Glomerular visceral epithelial cell (primary cell): ENCODE measurements at regions not wholly inside any gene's neighbourhood (a gene's known extent, or its start where the extent isn't known, plus 50 kb on each side); places are given as distances from the start of the nearest gene placed in this dataset.
"Not testable (repeated sequence)": the region's sequence is repeated elsewhere in the genome, so short reads cannot be mapped to it uniquely, and the experiment has no call there.

ENCODE experiments used
- DNase-seq: peaks from one replicate; pipeline ENCODE4 v3.0.0-alpha.2; 2016; ENCODE audit errors: extremely low spot score

- DNase-seq, result no peak
Observed at GRCh38 chr5:82426464-82427154, 148.5 kb upstream of the RPS23 start.

GRCh38 chr5:82425591-82425990 is 147.4 kb upstream of the RPS23 start:
- no peak for DNase-seq

DNA sequence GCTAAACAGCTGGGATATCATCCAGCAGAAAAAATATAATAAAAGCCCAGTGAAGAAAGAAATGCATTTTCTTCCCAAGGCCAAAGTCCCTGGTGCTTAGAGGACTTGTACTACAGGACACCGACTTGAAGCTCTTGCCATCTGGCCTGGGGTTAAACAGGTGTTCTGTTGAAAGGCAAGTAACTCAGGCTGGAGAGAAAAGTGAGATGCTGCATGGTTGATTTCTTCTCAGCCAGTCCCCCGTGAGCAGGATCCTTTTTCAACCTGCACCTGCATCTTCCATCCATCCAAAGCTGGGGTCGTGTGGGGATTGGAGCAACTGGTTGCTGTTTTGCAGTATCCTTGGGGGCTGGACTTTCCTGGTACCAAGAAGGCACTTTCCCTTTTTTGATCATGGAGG is 146.1 kb upstream of the RPS23 start:
- DNase-seq, result no peak

- no peak for DNase-seq
Observed at GRCh38 chr5:82422751-82423181, 144.6 kb upstream of the RPS23 start.

DNA sequence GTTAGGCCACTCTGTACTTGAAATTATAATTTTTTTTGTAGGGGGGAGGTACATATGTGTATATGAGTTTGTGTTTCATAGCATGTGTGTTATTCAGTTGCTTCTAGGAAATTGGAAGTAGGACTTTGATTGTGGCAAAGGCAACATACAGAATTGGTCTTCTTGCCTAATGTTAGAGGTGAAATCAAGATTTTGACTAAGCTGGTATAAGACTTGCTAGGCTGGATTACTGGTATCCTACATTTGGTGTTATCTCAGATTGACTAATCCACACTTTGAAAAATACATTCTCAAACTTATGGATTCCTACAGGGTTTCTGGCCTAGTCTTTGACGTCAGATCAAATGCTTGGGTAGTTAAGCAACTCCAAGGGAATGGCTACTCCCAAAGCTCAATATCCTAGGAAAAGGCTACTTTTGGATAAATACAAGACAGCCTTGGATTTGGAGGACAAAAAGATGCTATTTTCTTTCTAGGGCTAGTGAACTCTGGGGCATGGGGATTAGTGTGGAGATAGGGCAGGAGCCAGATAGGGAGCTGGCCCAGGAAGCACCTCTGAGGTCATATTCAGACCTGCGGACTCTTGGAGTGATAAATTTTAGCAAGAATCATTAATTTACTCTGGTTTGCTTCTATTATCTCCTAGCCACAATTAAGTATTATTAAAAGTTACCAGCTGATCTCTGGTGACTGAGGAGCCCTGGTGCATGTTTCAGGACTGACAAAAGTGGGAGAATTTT is 144.0 kb upstream of the RPS23 start:
- no peak for DNase-seq

DNA sequence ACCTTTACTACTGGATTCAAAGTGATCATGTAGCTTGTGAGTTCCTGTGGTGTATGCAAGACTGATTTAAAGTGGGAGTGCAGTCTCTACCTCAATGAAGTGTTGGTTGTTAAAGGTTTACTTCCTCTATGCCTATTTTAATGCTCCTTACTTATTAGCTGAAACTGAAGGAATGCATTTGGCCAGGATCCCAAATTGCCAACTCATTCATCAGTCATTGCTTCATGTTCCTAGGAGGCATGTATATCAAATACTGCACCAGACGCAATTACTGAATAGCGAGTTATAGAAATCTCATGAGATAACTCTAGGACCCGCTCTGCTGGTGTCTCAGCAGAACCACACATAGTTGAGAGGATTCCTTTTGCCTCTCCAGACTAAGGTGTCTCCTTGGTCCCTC is 143.0 kb upstream of the RPS23 start:
- DNase-seq, result peak; percentile 91

GRCh38 chr5:82420524-82420923 is 142.4 kb upstream of the RPS23 start:
- DNase-seq, result not testable (repeated sequence)

GRCh38 chr5:82419559-82420332 is 141.6 kb upstream of the RPS23 start:
- DNase-seq, result no peak

GRCh38 chr5:82418608-82418950 is 140.4 kb upstream of the RPS23 start:
- DNase-seq, result no peak

- DNase-seq, result no peak
Observed at GRCh38 chr5:82417776-82418607, 139.8 kb upstream of the RPS23 start.

GRCh38 chr5:82416512-82416911 is 138.4 kb upstream of the RPS23 start:
- DNase-seq, result no peak

GRCh38 chr5:82414041-82414388 is 135.9 kb upstream of the RPS23 start:
- no peak for DNase-seq

DNA sequence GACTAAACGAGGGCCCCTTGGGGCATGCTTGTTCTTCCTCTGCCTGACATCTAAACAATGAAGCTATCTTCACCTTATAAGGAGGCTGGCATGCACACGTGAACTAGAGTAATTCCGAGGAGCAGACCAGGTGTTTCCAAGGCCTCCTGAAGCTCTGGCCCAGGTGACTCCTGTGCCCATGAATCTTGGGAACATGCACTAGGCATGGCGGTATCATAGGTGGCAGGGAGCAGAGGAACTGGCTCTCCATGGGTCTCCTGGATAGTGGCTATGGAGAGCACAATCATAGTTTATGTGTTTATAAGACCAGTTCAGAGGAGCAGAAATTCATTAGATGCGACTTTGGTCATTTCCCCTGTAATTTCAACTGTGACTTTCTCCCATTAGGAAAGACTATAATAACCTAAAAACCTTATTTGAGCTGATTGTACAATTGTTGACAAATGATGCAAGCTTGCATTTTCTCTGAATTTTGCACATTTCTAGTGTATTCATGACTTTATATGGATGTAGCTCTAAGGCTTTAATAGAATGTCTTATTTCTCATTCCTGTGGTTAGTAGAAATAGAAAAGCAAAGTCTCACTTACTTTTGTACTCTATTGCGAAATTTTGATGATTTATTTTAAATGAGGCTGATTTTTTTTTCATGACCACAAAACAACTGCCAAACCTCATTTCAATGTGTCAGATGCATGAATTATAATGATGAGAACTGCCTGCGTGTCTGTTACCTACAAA is 135.3 kb upstream of the RPS23 start:
- peak; percentile 66 for DNase-seq

GRCh38 chr5:82408033-82408432 is 129.9 kb upstream of the RPS23 start:
- DNase-seq, result no peak

GRCh38 chr5:82406205-82406773 is 128.1 kb upstream of the RPS23 start:
- DNase-seq, result peak; percentile 31

- DNase-seq, result peak; percentile 94
Observed at GRCh38 chr5:82405618-82406204, 127.6 kb upstream of the RPS23 start.

DNA sequence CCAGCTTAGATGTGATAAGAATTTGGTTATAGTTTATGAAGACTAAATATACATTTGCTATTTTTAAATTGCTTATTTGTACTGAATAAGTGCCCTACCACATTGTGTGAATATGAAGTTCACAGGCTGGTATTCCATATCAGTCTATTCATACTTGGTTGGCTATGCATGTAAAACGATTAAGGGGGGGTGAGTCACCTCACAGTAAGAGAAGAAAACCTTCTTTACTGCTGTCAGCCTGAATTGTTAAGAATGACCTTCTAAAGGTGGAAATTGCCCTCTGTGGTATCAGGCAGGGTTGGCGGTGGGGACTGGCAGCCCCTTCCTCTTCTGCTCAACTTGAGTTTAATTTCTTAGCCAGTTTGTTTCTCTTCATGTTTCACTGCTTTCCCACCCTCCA is 127.0 kb upstream of the RPS23 start:
- peak; percentile 85 for DNase-seq

DNA sequence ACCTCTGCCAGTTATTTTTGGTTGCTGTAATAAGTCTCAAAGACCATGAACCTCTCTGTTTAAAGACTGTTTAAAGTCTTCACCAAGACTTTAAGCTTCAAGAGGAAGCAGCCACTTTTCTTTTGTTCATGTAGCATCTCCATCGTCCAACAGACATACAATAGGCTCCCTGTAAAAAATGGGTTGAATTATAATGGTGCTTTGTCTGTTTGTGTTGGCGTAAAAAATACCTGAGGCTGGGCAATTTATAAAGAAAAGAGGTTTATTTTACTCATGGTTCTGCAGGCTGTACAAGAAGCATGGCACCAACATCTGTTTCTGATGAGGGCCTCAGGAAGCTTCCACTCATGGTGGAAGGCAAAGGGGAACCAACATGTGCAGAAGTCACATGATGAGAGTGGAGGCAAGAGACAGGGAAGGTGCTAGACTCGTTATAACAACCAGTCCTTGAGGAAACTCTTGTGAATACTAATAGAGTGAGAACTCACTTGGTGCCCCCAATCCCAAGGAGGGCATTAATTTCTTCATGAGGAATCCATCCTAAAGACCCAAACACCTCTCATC is 126.3 kb upstream of the RPS23 start:
- no peak for DNase-seq

- no peak for DNase-seq
Observed at GRCh38 chr5:82403724-82404123, 125.6 kb upstream of the RPS23 start.

GRCh38 chr5:82403026-82403425 is 124.9 kb upstream of the RPS23 start:
- DNase-seq, result no peak
